Epithelial cell of esophagus (primary cell): ENCODE measurements at regions not wholly inside any gene's neighbourhood (a gene's known extent, or its start where the extent isn't known, plus 50 kb on each side); places are given as distances from the start of the nearest gene placed in this dataset.
A peak's percentile ranks its signal among the peaks of the same experiment; 100 is the strongest.
"Not testable (repeated sequence)": the region's sequence is repeated elsewhere in the genome, so short reads cannot be mapped to it uniquely, and the experiment has no call there.

Experiments
- DNase-seq: peaks from one replicate; pipeline ENCODE4 v3.0.0; 2010; ENCODE audit warnings: low read depth
- H3K4me3 ChIP-seq: 2 replicates; pipeline ENCODE4 v1.5.1; 2011; ENCODE audit warnings: mild to moderate bottlenecking, low read length, control low read depth
- TF ChIP-seq, protein P1 (sequence below): IDR thresholded peaks from 2 replicates; pipeline ENCODE4 v1.5.1; 2011; ENCODE audit warnings: low read depth, mild to moderate bottlenecking, low read length, control low read depth, inconsistent platforms; ENCODE audit not compliant: insufficient read depth; ENCODE audit errors: missing control alignments

DNA sequence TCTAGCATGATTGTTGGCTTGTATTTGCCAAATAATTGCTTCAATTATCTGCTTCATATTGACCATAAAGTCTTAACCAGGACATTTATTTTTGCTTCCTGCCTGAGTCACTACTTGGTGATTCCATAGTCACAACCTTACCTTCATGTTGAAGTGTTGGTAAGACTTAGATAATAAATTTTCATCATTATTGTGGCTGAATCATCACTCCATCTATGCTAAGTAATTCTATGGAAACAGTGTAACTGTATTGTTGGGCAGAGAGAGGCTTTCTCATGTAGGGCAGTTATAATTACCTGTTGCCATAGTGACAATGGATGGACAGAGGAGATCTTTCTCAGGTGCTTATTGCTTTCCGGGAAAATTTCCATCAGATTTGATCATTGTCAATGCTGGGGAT lies 330.7 kb upstream of the LRRC3B start:
- no peak overlapping the region for H3K4me3 ChIP-seq
- TF ChIP-seq, protein P1, sequence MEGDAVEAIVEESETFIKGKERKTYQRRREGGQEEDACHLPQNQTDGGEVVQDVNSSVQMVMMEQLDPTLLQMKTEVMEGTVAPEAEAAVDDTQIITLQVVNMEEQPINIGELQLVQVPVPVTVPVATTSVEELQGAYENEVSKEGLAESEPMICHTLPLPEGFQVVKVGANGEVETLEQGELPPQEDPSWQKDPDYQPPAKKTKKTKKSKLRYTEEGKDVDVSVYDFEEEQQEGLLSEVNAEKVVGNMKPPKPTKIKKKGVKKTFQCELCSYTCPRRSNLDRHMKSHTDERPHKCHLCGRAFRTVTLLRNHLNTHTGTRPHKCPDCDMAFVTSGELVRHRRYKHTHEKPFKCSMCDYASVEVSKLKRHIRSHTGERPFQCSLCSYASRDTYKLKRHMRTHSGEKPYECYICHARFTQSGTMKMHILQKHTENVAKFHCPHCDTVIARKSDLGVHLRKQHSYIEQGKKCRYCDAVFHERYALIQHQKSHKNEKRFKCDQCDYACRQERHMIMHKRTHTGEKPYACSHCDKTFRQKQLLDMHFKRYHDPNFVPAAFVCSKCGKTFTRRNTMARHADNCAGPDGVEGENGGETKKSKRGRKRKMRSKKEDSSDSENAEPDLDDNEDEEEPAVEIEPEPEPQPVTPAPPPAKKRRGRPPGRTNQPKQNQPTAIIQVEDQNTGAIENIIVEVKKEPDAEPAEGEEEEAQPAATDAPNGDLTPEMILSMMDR = no peak
- no peak for DNase-seq

DNA sequence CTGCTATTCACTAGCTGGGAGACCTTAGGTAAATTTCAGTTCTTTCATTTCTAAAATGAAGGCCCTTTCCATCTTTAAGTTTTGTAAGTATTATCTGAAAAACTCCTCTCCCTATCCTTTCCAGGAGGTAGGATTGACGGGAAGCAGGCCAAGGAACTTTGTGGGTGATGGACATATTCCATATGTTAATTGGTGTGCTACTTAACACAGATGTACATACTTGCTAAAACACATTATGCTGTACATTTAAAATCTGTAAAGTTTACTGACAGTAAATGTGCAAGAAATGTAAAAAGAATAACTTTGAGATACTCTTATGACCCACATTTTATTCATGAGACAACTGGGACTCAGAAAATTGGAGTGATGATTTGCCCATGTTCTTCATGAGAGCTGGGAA lies 329.8 kb upstream of the LRRC3B start:
- no peak for DNase-seq
- H3K4me3 ChIP-seq = no peak overlapping the region
- TF ChIP-seq, protein P1 = no peak

GRCh38 chr3:26293329-26293844 lies 329.2 kb upstream of the LRRC3B start:
- DNase-seq = no peak
- no peak overlapping the region for H3K4me3 ChIP-seq
- TF ChIP-seq, protein P1 = no peak

- H3K4me3 ChIP-seq = no peak overlapping the region
- TF ChIP-seq, protein P1 = no peak
- DNase-seq = no peak
Measured at GRCh38 chr3:26307192-26307591, 315.4 kb upstream of the LRRC3B start.

- TF ChIP-seq, protein P1 = no peak
- H3K4me3 ChIP-seq = no peak overlapping the region
- no peak for DNase-seq
Measured at GRCh38 chr3:26307787-26308186, 314.8 kb upstream of the LRRC3B start.

DNA sequence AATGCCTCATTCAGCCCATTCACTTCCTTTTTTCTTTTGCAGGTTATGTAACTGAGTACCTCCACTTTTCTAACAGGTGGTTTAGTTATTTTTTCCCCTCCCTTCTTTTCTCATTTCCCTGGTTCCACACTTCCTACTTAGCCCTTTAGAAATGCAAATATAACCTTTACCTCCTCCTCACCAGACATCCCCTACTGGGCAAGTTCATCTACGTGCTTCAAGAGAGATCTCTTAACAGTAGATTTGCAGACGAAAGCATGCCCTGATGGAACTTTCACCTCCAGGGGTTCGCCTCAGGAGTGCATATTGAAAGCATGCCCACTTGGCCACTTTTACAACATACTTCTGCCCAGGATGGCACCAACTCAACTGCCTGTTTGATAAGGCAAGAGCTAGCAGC lies 314.1 kb upstream of the LRRC3B start:
- no peak for DNase-seq
- H3K4me3 ChIP-seq = no peak overlapping the region
- TF ChIP-seq, protein P1 = no peak

- H3K4me3 ChIP-seq = not testable (repeated sequence)
- peak; percentile 11 for DNase-seq
Measured at GRCh38 chr3:26309536-26309935, 313.0 kb upstream of the LRRC3B start.
